ENCODE measurements at regions not wholly inside any gene's neighbourhood (a gene's known extent, or its start where the extent isn't known, plus 50 kb on each side); places are given as distances from the start of the nearest gene placed in this dataset.

GRCh38 chr6:118744261-118744941 is 93.0 kb upstream of the CEP85L start:
- Histone ChIP-seq H3K4me3 (replicated peaks; ENCODE audit: insufficient read depth, low read length) (no peak overlapping the region), H3K27me3 (ENCODE audit: insufficient read depth, poor library complexity, severe bottlenecking) (no peaks in the 10 kb centered on the region), H3K27ac (replicated peaks) (no peak overlapping the region)
- TF ChIP-seq SPI1 (IDR thresholded peaks at IDR 0.05; ENCODE audit: borderline replicate concordance, low read depth) (no peak), REST (IDR thresholded peaks at IDR 0.05; ENCODE audit: insufficient replicate concordance, low read depth) (no peak), POLR2AphosphoS5 (IDR thresholded peaks at IDR 0.05; ENCODE audit: low read depth) (no peak), CTCF (IDR thresholded peaks at IDR 0.05; ENCODE audit: insufficient read depth, low read length) (no peak), GABPA (IDR thresholded peaks at IDR 0.05; ENCODE audit: low read depth) (no peak)
- DNase-seq (ENCODE audit: low read depth in 1 of 2, low spot score in 1 of 2) = no peak

DNA sequence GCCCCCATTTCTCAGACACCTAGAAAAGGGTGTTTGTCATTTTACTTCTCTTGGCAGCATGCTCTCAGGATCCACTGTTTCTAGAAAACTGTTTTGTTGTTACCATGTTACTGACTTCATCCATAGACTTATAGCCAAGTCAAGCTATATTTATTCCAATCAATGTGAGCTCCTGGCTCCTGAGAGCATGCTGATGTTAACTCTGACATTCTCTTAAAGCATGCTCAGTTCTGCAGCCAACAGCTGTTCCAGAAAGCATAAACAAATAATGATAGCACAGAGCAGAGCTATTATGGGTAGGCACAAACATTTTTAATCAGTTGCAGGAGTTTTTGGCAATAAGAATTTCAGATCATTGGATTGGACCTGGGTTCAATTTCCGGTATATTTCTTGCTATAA is 92.4 kb upstream of the CEP85L start:
- Histone ChIP-seq H3K27me3 (ENCODE audit: insufficient read depth, poor library complexity, severe bottlenecking) (no peaks in the 10 kb centered on the region), H3K27ac (replicated peaks) (no peak overlapping the region), H3K4me3 (replicated peaks; ENCODE audit: insufficient read depth, low read length) (no peak overlapping the region)
- no peak for DNase-seq (ENCODE audit: low read depth in 1 of 2, low spot score in 1 of 2)
- no peak for TF ChIP-seq SPI1 (IDR thresholded peaks at IDR 0.05; ENCODE audit: borderline replicate concordance, low read depth)
- TF ChIP-seq REST (IDR thresholded peaks at IDR 0.05; ENCODE audit: insufficient replicate concordance, low read depth) = no peak
- no peak for TF ChIP-seq CTCF (IDR thresholded peaks at IDR 0.05; ENCODE audit: insufficient read depth, low read length)
- TF ChIP-seq POLR2AphosphoS5 (IDR thresholded peaks at IDR 0.05; ENCODE audit: low read depth) = no peak
- TF ChIP-seq GABPA (IDR thresholded peaks at IDR 0.05; ENCODE audit: low read depth) = no peak

DNA sequence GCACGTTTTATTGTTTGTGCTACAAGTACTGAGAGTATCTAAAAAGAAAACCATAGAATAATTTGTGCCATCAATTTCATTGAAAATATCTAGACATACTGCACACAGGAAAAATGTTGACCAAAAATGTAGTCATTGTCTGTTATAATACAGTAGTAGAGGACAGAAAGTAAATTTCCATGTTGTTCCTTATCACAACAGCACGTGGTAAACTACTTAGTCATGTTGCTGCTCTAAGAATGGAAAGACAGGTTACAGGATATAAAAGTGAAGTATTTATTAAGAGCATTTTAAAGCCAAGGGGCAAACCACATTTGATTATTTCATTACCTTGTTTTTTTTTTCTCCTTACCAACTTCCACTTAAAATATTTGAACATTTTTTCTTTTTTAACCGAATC is 89.0 kb upstream of the CEP85L start:
- Histone ChIP-seq H3K27ac (replicated peaks) (no peak overlapping the region), H3K4me3 (replicated peaks; ENCODE audit: insufficient read depth, low read length) (no peak overlapping the region), H3K27me3 (ENCODE audit: insufficient read depth, poor library complexity, severe bottlenecking) (no peaks in the 10 kb centered on the region)
- TF ChIP-seq GABPA (IDR thresholded peaks at IDR 0.05; ENCODE audit: low read depth) (no peak), CTCF (IDR thresholded peaks at IDR 0.05; ENCODE audit: insufficient read depth, low read length) (no peak), POLR2AphosphoS5 (IDR thresholded peaks at IDR 0.05; ENCODE audit: low read depth) (no peak)
- DNase-seq (ENCODE audit: low read depth in 1 of 2, low spot score in 1 of 2) = no peak

Measured in HL-60 (cell line).